T-helper 2 cell (primary cell): ENCODE measurements at regions not wholly inside any gene's neighbourhood (a gene's known extent, or its start where the extent isn't known, plus 50 kb on each side); places are given as distances from the start of the nearest gene placed in this dataset.
A peak's percentile ranks its signal among the peaks of the same experiment; 100 is the strongest.

ENCODE experiments used
- DNase-seq, 5 experiments: peaks; one replicate each; pipeline versions ENCODE4 v3.0.0 to v3.0.0-alpha.2; 2012 to 2022

DNA sequence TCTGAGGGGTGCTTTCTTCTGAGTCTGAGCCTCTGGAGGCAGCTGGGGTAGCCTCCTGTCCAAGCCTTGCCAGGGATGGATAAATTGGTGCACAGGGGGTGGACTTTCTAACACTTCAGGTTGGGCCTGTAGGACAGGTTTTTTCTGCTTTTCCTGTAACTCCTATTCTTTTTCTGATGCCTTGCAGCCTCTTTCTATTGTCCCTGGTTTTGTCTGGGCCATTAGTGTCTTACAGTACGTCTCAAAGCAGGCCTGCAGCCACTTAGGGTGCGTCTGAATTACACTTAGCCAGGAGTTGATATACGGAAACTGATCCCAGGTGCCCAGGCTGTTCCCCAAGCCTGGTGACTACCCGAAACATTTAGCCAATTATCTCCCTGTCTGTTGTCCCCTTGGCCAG, 213.3 kb upstream of the HTR2A start:
- DNase-seq = no peak

DNA sequence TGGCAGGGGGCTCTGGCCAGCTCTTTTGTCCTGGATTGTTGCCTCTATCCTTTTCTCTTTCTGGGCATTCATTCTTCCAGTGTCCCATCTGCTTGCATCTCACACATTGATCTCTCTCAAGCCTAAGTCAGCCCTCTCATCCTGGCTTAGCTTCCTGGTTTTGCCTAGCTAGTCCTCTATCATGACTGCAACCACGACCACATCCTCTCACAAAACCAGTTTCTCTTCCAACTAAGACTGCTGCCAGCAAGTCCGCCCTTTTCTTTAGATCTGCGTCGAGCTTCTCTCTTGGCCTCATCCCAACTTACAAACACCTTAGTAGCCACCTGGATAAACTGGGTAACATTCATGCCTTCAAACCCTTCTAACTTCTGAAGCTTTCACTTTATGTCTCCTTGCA, 212.2 kb upstream of the HTR2A start:
- peak in 1 of 5 experiments; percentile 50 for DNase-seq

DNA sequence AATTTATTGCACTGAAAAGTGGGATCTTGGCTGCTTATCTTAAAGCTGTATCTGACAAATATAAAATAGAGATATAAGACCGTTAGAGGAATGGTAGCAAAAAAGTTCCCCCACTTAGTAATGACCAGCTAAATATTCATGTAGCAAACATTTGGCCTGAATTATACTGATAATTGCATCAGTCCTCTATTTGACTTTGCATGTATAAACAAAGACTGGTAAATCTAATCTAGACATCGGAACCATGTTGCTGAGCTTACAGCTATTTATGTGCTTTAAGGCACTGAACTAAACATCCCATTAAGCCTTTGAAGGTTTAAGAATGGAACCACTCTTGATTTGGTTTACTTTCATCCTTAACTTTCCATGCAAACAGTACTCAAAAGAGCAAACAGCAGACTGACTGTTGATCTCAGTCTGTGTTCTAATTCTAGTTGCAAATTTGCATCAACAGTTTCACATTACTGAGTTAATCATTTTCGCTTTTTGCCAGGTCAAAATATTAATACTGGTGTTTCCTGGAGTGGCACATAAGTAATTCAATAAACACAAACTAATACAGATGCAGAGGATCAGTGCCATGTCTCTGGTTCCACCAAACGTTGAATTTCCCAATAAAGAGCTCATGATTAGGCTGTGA, 203.5 kb upstream of the HTR2A start:
- no peak for DNase-seq

DNA sequence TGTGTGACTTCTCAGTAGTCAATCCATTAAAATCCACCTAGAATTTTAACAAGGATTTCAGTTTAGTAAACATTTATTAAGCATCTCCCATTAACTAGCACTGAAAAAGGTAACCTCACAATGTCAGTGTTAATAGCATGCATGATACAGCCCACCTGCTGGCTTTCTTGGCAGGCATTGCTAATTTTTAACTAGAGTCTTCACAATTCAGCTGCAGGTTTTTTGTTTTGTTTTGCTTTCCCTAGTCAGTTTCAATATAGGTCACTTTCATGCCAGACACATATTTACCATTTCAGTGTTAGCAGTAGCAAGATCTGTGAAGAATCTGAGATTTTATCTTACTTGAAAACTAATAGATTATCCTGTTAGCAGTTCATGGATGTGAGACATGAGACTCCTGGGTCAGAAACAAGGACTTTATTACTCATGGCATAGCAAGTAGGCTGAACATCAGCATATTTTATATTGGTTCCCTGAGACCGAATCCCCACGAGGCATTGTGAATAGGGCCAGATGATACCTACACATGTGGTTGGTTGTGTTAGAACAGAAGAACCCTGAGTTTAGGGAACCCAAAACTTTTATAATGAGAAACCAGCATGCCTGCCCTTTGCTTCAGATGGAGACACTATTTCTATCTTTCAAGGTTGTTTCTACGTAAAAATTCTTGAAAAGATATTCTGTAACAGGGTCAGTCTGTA, 198.0 kb upstream of the HTR2A start:
- DNase-seq = no peak

DNA sequence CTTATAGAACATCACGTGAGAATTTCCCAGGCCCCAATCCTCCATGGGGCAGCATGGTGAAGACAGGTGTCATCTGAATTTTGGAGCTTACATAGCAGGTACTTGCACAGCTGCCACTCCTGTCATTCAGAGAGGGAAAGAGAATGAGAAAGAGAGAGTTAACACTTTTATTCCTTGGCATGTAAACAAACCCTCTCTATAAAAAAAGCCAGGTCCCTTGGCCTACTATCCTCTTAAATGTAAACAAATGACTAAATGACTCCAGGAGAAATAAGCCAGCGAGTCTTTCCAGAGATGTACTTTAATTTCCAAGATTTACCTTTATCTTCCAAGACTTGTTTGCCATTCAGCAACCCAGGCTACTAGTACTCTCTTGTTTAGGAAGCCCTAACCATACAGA, 195.3 kb upstream of the HTR2A start:
- DNase-seq = no peak

DNA sequence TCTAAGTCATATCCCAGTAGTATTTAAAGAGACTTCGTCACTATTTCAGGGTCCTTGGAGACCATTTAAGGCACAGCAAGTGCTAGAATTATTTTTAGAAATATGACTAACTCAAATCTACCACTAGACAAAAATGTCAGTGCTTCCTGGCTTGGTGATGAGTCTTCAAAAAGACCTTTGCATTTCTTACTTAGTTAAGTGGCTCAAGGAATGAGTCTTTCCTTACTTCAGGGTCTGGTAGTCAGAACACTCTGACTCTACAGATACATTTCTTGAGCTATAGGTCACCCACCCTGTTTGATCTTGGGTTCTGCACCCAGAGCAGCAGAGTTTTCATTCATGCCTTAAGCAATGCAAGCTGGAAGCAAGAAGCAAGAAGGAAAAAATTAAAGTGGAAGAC, 191.0 kb upstream of the HTR2A start:
- no peak for DNase-seq

DNA sequence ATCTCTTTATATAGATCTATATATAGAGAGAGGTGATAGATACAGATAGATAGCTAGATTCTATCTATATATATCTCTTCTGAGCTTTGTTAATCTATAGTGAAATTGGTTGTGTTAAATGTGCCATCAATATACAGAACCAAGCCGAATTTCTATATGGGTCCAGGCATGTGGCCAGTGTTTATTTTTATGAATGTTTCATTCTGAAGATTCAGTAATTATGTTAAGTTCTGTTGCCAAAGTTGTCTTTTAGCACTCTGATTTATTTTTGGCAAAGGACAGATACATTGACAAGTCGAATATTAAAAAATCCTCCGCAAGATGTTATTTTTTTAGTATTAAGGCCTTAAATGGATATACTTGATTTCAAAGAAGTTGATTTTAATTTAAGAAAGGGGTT, 190.4 kb upstream of the HTR2A start:
- DNase-seq = no peak

DNA sequence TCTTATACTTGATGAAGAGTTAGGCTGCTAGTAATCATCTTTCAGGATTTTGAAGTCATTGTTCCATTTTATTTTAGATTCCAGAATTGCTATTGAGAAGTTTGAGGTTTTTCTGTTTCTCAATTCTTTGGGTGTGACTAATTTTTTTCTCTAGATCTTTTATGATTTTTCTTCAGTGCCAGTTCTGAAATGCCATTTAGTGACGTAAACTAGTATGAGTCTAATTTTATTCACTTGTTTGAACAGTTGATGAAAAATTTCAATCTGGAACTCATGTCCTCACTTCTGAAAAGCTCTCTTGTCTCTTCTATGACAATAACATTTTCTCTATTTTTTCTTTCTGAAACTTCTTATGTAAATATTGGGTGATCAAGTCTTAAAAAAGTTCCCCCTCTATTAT, 188.5 kb upstream of the HTR2A start:
- DNase-seq = no peak

DNA sequence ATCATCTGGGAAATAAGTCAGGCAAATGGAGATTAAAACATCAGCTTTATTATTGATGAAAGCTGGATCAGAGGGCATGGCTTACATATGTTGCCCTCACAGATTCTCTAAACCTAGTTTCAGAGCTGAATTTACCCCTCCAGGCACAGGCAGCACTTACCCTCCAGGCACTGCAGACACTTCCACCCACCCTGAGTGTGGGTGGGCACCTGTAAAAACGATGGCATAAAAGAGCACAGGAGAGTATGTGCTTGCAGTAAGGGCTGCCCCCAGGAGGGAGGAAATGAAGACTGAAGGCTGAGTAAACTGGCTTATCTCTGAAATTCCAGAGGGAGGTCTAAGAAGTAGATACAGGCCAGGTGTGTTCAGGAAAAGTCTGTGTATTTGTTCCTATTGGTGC, 185.0 kb upstream of the HTR2A start:
- DNase-seq = no peak

DNA sequence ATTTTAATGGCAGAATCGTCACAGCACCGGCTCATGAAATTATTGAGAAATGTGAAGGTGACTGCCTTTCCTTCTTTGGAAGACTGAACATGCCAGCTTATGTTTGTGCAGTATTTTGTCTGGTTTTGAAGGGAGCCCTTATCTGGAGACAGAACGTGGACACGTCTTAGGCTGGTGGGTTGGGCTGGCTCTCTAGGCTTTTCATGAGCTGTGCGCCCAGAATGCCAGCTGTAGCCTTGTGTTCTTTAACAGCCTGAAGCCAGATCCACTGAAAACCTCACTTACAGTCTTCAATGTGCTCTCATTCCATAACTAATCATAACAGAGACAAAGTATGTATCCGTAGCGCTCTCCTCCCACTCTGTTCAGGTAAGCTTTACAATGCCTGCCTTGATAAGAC, 184.4 kb upstream of the HTR2A start:
- DNase-seq = no peak

DNA sequence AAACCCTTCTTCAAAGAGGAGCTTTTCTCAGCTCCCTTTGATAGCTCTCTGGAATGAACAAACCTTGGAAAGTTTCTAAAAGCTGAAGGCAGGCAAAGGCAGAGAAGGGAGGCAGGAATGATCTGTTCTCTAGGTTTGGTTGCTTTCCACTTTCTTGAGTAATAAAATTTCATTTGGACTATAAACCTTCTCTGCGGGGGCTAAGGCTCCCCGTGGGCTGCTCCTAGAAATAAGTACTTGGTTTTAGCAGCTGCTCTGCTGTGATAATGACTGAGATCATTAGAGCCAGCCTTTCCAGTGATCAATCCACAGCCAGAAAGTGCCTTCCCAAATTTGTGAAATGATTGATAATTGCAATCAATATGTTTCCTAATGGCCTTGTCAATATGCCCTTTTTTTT, 183.8 kb upstream of the HTR2A start:
- no peak for DNase-seq

DNA sequence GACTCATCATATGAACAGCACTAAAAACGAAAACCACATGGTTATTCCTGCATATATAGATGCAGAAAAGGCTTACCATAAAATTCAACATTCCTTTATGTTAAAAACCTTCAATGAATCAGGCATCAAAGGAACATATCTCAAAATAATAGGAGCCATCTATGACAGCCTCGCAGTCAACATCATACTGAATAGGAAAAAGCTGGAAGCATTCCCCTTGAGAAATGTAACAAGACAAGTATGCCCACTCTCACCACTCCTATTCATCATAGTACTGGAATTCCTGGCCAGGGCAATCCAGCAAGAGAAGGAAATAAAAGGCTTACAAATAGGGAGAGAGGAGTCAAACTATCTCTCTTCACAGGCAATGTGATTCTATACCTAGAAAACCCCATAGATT, 179.6 kb upstream of the HTR2A start:
- no peak for DNase-seq

DNA sequence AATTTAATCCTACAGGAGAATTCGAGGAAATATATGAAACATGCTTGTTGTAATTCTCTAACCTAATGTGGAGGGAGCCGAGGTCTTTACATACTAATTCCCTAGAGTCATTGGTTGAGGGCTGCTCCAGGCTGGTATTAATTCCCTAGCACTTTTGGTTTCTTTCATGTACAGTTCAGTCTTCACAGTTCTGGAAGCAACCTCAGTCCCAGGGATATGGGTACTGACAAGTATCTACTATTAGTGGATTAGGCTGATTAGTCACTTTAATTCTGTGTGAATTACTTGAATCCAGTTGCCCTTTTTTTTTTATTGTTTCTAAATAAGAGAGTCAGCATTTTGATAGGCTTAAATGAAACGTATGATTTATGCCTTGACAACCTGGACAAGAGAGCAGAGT, 172.3 kb upstream of the HTR2A start:
- DNase-seq = no peak

DNA sequence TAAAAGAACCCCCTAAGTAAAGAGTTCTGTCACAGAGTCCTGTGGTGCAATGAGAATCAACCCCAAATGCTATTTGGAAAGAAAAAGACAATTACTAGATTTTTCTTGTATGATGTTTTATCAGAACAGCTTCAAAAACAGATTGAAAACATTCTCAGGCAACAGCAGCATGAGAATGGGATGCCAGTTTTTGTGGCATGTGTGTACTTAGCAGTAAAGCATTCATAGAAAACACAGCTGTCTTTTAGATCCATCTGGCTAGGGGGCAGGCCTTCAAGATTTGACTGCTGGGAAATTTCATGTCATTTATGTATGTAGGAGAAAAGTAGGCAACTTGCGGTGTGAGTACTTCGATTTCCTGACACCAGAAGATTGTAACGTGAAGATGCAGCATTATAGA, 170.5 kb upstream of the HTR2A start:
- DNase-seq = no peak

DNA sequence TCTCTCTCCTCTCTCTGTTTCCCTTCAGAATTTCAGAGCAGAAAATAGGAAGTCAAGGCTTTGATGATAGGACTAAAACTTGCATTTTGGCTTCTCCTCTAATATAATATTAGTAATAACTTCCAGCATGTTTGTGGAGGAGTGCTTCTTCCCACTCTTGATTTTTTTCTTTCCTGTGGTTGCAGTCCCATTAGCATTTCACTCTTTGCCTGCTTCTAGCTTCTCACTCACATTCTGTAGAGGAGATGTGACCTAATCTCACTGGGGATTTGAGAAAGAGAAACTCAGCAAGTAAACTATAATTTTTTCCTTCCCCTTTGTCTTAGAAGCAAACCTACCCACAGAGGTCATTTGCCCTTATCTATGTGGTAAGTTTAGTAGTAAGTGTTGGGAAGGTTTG, 169.4 kb upstream of the HTR2A start:
- DNase-seq = no peak

DNA sequence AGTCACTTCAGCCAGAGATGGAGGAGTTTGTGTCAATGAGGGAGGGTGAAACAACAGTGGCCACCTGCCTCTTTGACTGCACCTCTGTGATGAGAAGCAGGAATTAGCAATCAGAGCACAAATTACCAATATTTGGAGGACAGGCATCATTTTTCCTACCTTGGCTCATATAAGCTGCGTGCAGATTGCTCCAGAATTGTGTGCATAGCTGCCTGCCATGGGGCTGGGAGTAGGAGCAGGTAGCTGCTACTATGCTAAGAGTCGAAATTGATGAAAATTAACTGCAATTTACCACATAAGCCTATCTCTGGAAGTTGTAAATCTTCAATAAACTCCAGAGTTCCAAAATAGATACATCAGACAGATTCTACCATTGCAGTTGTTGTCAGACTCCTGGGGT, 167.5 kb upstream of the HTR2A start:
- DNase-seq = no peak

DNA sequence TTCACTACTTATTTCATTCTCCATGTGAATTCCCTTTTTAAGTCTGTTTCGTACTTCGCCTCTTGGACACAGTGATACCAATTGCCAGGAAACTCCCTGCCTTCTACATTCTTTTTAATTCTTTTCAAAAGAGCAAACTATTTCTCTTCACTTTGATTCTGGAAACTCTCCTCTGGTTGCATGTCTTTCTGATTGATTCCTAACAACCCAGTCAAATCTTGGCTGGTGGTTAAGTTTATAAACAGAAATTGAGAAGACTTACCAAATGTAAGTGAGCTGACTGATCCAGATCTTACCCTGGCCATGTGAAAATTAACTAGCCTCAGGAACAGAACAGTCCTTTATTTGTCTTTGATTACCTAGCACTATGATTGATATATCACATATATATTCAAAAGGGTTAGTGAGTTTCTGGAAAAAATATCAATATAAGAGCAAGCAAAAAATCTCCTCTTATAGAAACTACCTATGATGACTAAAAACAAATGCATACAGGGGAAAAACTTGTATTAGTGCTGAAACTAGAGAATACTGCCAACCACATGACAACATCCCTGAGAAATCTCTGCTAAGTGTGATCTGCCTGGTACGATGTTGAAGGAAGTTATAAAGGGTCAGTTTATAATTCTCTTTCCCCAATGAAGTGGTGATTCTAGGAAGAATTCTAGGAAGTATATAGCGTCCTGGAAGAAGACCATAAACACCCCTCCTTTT, 152.6 kb upstream of the HTR2A start:
- no peak for DNase-seq

DNA sequence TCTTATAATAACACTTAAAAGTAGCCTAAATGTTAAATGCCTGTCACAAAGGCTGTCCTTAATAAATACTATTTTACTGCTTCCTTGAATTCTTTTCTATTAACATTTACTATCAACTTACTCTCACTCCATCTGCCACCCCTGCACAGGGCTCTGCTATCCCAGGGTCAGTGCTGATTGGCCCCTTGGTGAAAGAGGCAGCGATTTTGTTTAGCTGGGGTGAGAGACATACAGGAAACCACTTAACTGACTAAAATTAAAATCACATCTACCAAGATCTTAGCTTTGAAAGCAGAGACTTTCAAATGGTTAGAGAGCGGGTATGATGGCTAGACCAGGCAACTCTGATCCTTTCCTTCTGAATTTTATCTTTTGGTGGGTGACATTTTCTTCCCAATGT, 149.9 kb upstream of the HTR2A start:
- no peak for DNase-seq

DNA sequence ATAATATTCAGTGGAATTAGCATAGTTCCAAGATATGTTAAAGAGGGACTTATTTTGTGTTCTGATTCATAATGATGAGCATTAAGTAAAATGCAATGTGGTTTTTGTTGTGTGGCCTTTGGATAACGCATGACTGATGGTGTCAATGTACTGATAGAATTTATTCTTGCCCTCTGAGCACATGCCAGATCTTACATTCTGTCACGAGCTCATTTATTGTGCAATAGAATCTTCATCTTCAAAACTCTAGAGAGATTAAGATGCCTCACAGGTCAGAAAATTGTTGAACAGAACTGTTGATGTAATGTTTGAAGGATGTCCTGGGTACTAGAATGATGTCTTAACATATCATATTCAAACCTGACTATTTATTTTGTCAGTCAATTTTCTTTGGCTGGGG, 148.0 kb upstream of the HTR2A start:
- DNase-seq = no peak

DNA sequence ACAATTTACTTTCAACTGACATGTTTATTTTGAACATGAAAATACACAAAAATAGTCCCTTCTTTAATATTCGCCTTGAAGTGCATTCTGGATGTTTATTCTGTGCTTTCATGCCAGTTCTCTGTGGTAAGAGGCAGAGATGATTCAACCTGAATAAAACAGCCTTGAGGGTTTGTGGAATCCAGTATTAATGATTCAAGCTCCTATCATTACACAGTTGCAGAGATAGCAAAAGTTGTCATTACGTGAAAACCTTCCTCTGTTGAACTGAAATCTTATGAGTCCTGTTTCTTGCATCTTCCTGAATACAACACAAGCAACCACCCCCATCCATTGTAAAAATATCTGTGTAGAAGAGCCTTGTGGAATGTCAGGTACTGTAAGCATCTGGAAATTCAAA, 142.3 kb upstream of the HTR2A start:
- no peak for DNase-seq

DNA sequence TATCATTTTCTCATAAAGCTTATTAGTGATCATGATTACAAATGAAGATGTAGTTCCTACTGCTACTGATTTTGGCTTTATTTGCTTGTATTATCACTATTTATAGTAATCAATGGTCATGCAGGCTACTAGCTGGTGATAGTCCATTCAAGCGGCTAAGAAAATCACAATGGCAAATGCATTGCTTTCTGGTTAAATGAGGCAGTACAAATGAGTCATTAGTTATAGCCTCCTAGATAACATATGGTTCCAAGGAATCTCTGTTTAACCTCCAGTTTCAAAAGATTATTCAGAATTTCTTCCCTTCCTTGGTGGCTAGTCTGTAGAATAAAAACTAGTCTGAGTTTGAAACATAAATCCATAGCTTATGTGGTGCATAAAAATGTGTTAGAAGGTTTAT, 141.3 kb upstream of the HTR2A start:
- DNase-seq = no peak

DNA sequence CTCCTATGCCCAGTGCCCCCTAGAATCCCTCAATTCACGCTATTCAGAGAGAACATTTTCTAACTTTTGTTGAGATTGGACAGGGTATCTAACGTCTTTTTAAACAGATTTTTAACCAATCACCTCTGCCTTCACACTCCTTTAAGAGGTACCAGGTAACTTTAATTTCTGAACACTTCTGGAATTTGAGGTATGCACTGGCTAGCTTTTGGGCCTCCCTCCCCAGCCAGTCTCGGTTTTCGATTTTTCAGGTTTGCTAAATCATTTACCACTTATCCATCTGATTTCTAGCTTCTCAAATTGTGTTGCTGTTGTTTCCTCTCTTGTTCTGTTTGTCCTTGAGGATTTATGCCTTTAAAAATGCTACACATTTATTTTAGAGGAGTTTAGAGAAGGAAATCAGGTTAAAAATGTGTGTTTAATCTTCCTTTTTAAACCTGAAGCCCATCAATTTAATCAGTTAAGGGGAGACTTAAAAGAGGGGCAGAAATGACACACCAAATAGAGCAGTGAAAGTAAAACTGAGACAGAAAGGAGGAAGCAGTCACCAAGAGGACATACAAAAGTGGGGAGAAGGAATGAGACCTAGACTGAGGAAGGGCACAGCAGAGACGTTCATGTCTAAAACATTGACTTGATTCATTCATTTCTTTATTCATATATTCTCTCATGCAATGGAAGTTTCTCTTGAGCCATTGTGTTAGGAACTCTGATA, 139.6 kb upstream of the HTR2A start:
- no peak for DNase-seq

DNA sequence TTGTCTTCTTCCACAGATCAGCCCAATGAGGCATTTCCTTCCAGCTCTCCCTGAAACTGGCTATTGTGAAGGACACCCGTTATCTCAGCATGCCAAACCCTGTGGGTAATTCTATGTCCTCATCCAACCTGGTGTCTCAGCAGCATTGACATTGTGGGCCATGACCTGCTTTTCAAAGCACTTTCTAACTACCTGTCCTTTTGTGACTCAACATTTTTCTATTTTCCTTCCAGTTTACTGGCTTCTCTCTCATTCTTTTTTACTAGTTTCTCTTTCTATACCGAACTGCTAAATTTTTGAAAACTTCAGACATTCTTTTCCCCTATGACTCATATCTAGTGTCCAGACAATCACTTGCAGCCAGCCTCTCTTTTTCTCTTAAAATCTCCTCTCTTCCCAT, 136.4 kb upstream of the HTR2A start:
- DNase-seq = no peak
